Body of pancreas (tissue), 4 donors: ENCODE measurements at regions not wholly inside any gene's neighbourhood (a gene's known extent, or its start where the extent isn't known, plus 50 kb on each side); places are given as distances from the start of the nearest gene placed in this dataset.

ENCODE experiments used
- ATAC-seq: fragments of 150-250 bp; one replicate; pipeline ENCODE4 v1.9.1; 2016
- DNase-seq, 4 donors: peaks; one replicate each; pipeline ENCODE4 v3.0.0-alpha.2; 2019
- H3K27ac ChIP-seq, 4 donors: fragments of 200-600 bp; sonication (generic); 1 replicate in 3 of 4; 2 replicates in 1 of 4; pipeline versions ENCODE4 v1.5.1 to v1.6.1; 2016 to 2019; ENCODE audit warnings: mild to moderate bottlenecking in 1 of 4, mixed read lengths in 1 of 4, moderate library complexity in 1 of 4
- H3K27me3 ChIP-seq, 2 donors: fragments of 200-600 bp; sonication (generic); one replicate each; pipeline ENCODE4 v1.6.0; 2016; ENCODE audit warnings: mild to moderate bottlenecking in 1 of 2
- H3K36me3 ChIP-seq, 2 donors: fragments of 200-600 bp; sonication (generic); replicated peaks in 1 of 2; 2 replicates each; pipeline ENCODE4 v1.5.1; 2016; ENCODE audit warnings: low read depth in 2 of 2; ENCODE audit not compliant: insufficient read depth in 1 of 2
- H3K4me1 ChIP-seq: fragments of 200-600 bp; sonication (generic); one replicate; pipeline ENCODE4 v1.6.0; 2016
- H3K4me3 ChIP-seq, 2 donors: fragments of 200-600 bp; sonication (generic); 1 replicate in 1 of 2; 2 replicates in 1 of 2; pipeline ENCODE4 v1.5.1; 2016 to 2019
- H3K9me3 ChIP-seq, 3 donors: fragments of 200-600 bp; sonication (generic); 1 replicate in 2 of 3; 2 replicates in 1 of 3; pipeline ENCODE4 v1.5.1; 2016
- CTCF ChIP-seq, 7 experiments: fragments of 450-650 bp in 4 of 7; fragments of 200-600 bp in 3 of 7; sonication (generic) in 3 of 7; IDR thresholded peaks; one replicate each; pipeline ENCODE4 v1.5.1; 2016 to 2019; ENCODE audit warnings: antibody characterized with exemption in 7 of 7
- POLR2A ChIP-seq, 3 donors: fragments of 450-650 bp; IDR thresholded peaks; one replicate each; pipeline ENCODE4 v1.6.1; 2016; ENCODE audit warnings: antibody characterized with exemption in 3 of 3, mild to moderate bottlenecking in 2 of 3
- WGBS, 2 donors: methylation state at CpG; one replicate each; pipeline ENCODE4 v1.1.5; 2017; 5-methylcytosine and 5-hydroxymethylcytosine counted together
- intact Hi-C: fragments of 100-400 bp; cut with DNase I; formaldehyde crosslinking; loops from one replicate; pipeline ENCODE4 v1.15.1; 2023

GRCh38 chr1:81499487-81499886 is 301.2 kb upstream of the ADGRL2 start:
- no peaks in the 10 kb centered on the region for H3K4me1 ChIP-seq
- no peak for ATAC-seq
- intact Hi-C loops: no loop called here

GRCh38 chr1:81498471-81499462 is 302.0 kb upstream of the ADGRL2 start:
- TF ChIP-seq POLR2A (IDR thresholded peaks at IDR 0.05): no peak
- no peak for TF ChIP-seq CTCF (IDR thresholded peaks at IDR 0.05)
- Histone ChIP-seq H3K4me1 (no peaks in the 10 kb centered on the region), H3K4me3 (no peak overlapping the region), H3K27ac (no peak overlapping the region), H3K9me3 (no peaks in the 10 kb centered on the region), H3K27me3 (no peaks in the 10 kb centered on the region), H3K36me3 (no peaks in the 10 kb centered on the region)
- DNase-seq (no peak), ATAC-seq (no peak)
- 48 to 49% methylated on average over 5 of the region's 5 CpGs for WGBS, 2 donors
- intact Hi-C loops: no loop called here

More at GRCh38 chr1:81499487-81499886, 301.2 kb upstream of the ADGRL2 start:
- Histone ChIP-seq H3K27me3 (no peaks in the 10 kb centered on the region), H3K27ac (no peak overlapping the region), H3K4me3 (no peak overlapping the region), H3K9me3 (no peaks in the 10 kb centered on the region), H3K36me3 (no peaks in the 10 kb centered on the region)
- 53% methylated on average over 2 of the region's 2 CpGs for WGBS, 2 donors
- no peak for TF ChIP-seq POLR2A (IDR thresholded peaks at IDR 0.05)
- TF ChIP-seq CTCF (IDR thresholded peaks at IDR 0.05): no peak
- DNase-seq: no peak

- H3K4me1 ChIP-seq: no peaks in the 10 kb centered on the region
- no peak for DNase-seq
- no peak for ATAC-seq
- no peaks in the 10 kb centered on the region for H3K27me3 ChIP-seq
- H3K4me3 ChIP-seq: no peak overlapping the region
- no peak overlapping the region for H3K27ac ChIP-seq
- WGBS, 2 donors: 61 to 75% methylated on average over 2 of the region's 2 CpGs
- intact Hi-C loops: no loop called here
- no peaks in the 10 kb centered on the region for H3K9me3 ChIP-seq
- TF ChIP-seq CTCF (IDR thresholded peaks at IDR 0.05): no peak
- no peaks in the 10 kb centered on the region for H3K36me3 ChIP-seq
Measured at GRCh38 chr1:81496349-81496748, 304.4 kb upstream of the ADGRL2 start.

- no peak for ATAC-seq
- no peak overlapping the region for H3K4me3 ChIP-seq
- no peak for DNase-seq
- H3K9me3 ChIP-seq: peaks cover 0 to 4% (median 0%) of the 10 kb centered on the region in 3 donors
- TF ChIP-seq CTCF (IDR thresholded peaks at IDR 0.05) (no peak), POLR2A (IDR thresholded peaks at IDR 0.05) (no peak)
- H3K27ac ChIP-seq: no peak overlapping the region
- H3K4me1 ChIP-seq: no peaks in the 10 kb centered on the region
- intact Hi-C loops: no loop called here
- 59 to 73% methylated on average over 5 of the region's 5 CpGs for WGBS, 2 donors
- H3K27me3 ChIP-seq: no peaks in the 10 kb centered on the region
- H3K36me3 ChIP-seq: no peaks in the 10 kb centered on the region
Measured at GRCh38 chr1:81493102-81493869, 307.4 kb upstream of the ADGRL2 start.
